ENCODE measurements at regions not wholly inside any gene's neighbourhood (a gene's known extent, or its start where the extent isn't known, plus 50 kb on each side); places are given as distances from the start of the nearest gene placed in this dataset.
A peak's percentile ranks its signal among the peaks of the same experiment; 100 is the strongest.

- no peaks in the 10 kb centered on the region for H3K4me1 ChIP-seq (ENCODE audit: control insufficient read depth, extremely low read depth, insufficient read depth, low read length)
Measured at GRCh38 chr18:49662506-49662905, 100.6 kb downstream of the LIPG start.

DNA sequence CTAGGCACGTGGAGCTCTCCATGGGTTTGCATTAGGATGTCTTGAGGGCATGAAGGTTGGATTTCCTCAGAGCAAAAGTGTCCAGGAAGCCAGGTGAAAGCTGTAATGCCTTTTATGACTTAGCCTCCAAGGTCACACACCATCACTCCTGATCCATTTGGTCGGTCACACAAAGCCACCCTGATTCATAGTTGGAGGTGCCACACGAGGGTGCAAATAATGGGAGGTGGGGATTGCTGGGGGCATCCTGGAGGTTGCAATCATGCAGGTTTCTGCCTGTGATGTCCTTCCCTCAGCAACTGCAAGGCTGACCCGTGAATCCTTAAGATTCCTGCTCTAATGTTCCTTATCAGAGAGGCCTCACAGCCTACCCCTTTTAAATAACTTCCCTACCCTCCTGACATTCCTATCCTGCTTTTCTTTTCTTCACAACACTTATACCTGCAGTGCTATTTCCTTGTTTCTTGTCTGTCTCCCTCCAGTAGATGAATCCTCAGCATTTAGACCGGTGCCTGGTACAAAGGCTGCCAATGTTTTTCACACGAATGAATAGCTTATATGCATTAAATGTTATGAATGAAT lies 97.1 kb downstream of the LIPG start:
- Histone ChIP-seq H2AFZ (ENCODE audit: low read length) (no peak overlapping the region), H3K4me1 (ENCODE audit: control insufficient read depth, extremely low read depth, insufficient read depth, low read length) (no peaks in the 10 kb centered on the region)
- TF ChIP-seq CTCF (conservative IDR thresholded peaks at IDR 0.05 in 1 of 2, IDR thresholded peaks at IDR 0.05 in 1 of 2; ENCODE audit: low read depth in 1 of 2, low read length in 2 of 2) = no peak
- TF ChIP-seq EZH2 (IDR thresholded peaks at IDR 0.05; ENCODE audit: low read length, missing control alignments) = no peak

More at GRCh38 chr18:49662506-49662905, 100.6 kb downstream of the LIPG start:
- Histone ChIP-seq H3K27me3 (ENCODE audit: control insufficient read depth, insufficient read depth, low read length) (no peaks in the 10 kb centered on the region), H3K4me3 (replicated peaks in 1 of 4; ENCODE audit: control extremely low read depth in 1 of 4, insufficient read depth in 1 of 4, low read depth in 3 of 4, low read length in 4 of 4) (no peak overlapping the region), H4K20me1 (ENCODE audit: control insufficient read depth, extremely low read depth, insufficient read depth, low read length) (no peaks in the 10 kb centered on the region), H3K9me3 (ENCODE audit: control insufficient read depth, insufficient read depth, low read depth, low read length) (no peaks in the 10 kb centered on the region), H3K36me3 (ENCODE audit: control insufficient read depth, insufficient read depth, low read length) (no peaks in the 10 kb centered on the region), H3K4me2 (ENCODE audit: extremely low read depth, insufficient read depth, low read length) (no peak overlapping the region), H3K79me2 (ENCODE audit: control insufficient read depth, insufficient read depth, low read length) (no peaks in the 10 kb centered on the region), H2AFZ (ENCODE audit: low read length) (no peak overlapping the region), H3K9ac (ENCODE audit: insufficient read depth, low read length) (no peak overlapping the region), H3K27ac (ENCODE audit: insufficient read depth, low read length) (no peak overlapping the region)
- TF ChIP-seq CTCF (conservative IDR thresholded peaks at IDR 0.05 in 1 of 2, IDR thresholded peaks at IDR 0.05 in 1 of 2; ENCODE audit: low read depth in 1 of 2, low read length in 2 of 2) (no peak), EZH2 (IDR thresholded peaks at IDR 0.05; ENCODE audit: low read length, missing control alignments) (no peak)
- no peak for DNase-seq (ENCODE audit: low read depth in 2 of 2)

GRCh38 chr18:49656073-49656692 lies 94.3 kb downstream of the LIPG start:
- no peaks in the 10 kb centered on the region for H3K79me2 ChIP-seq (ENCODE audit: control insufficient read depth, insufficient read depth, low read length)
- H2AFZ ChIP-seq (ENCODE audit: low read length) = no peak overlapping the region
- H3K4me1 ChIP-seq (ENCODE audit: control insufficient read depth, extremely low read depth, insufficient read depth, low read length) = no peaks in the 10 kb centered on the region
- H4K20me1 ChIP-seq (ENCODE audit: control insufficient read depth, extremely low read depth, insufficient read depth, low read length) = no peaks in the 10 kb centered on the region
- H3K27me3 ChIP-seq (ENCODE audit: control insufficient read depth, insufficient read depth, low read length) = no peaks in the 10 kb centered on the region
- DNase-seq (ENCODE audit: low read depth in 2 of 2) = peak; percentile 55 to 97
- H3K4me2 ChIP-seq (ENCODE audit: extremely low read depth, insufficient read depth, low read length) = no peak overlapping the region
- no peak overlapping the region for H3K9ac ChIP-seq (ENCODE audit: insufficient read depth, low read length)
- H3K27ac ChIP-seq (ENCODE audit: insufficient read depth, low read length) = no peak overlapping the region
- H3K4me3 ChIP-seq (replicated peaks in 1 of 4; ENCODE audit: control extremely low read depth in 1 of 4, insufficient read depth in 1 of 4, low read depth in 3 of 4, low read length in 4 of 4) = no peak overlapping the region
- H3K36me3 ChIP-seq (ENCODE audit: control insufficient read depth, insufficient read depth, low read length) = no peaks in the 10 kb centered on the region
- TF ChIP-seq EZH2 (IDR thresholded peaks at IDR 0.05; ENCODE audit: low read length, missing control alignments) = no peak
- TF ChIP-seq CTCF (conservative IDR thresholded peaks at IDR 0.05 in 1 of 2, IDR thresholded peaks at IDR 0.05 in 1 of 2; ENCODE audit: low read depth in 1 of 2, low read length in 2 of 2) = no peak
- H3K9me3 ChIP-seq (ENCODE audit: control insufficient read depth, insufficient read depth, low read depth, low read length) = no peaks in the 10 kb centered on the region

More for the DNA sequence above, 97.1 kb downstream of the LIPG start:
- Histone ChIP-seq H3K27me3 (ENCODE audit: control insufficient read depth, insufficient read depth, low read length) (no peaks in the 10 kb centered on the region), H3K9ac (ENCODE audit: insufficient read depth, low read length) (no peak overlapping the region), H3K9me3 (ENCODE audit: control insufficient read depth, insufficient read depth, low read depth, low read length) (no peaks in the 10 kb centered on the region), H3K79me2 (ENCODE audit: control insufficient read depth, insufficient read depth, low read length) (no peaks in the 10 kb centered on the region), H3K36me3 (ENCODE audit: control insufficient read depth, insufficient read depth, low read length) (no peaks in the 10 kb centered on the region), H3K4me2 (ENCODE audit: extremely low read depth, insufficient read depth, low read length) (no peak overlapping the region), H3K4me3 (replicated peaks in 1 of 4; ENCODE audit: control extremely low read depth in 1 of 4, insufficient read depth in 1 of 4, low read depth in 3 of 4, low read length in 4 of 4) (no peak overlapping the region), H3K27ac (ENCODE audit: insufficient read depth, low read length) (no peak overlapping the region), H4K20me1 (ENCODE audit: control insufficient read depth, extremely low read depth, insufficient read depth, low read length) (no peaks in the 10 kb centered on the region)
- DNase-seq (ENCODE audit: low read depth in 2 of 2) = no peak
